ENCODE measurements at regions not wholly inside any gene's neighbourhood (a gene's known extent, or its start where the extent isn't known, plus 50 kb on each side); places are given as distances from the start of the nearest gene placed in this dataset.

GRCh38 chr13:106915146-106915545 lies 347.2 kb upstream of the ARGLU1 start:
- no peaks in the 10 kb centered on the region for H3K9me2 ChIP-seq (ENCODE audit: insufficient read depth)
- no peaks in the 10 kb centered on the region for H3K79me2 ChIP-seq (ENCODE audit: low read depth)
- H3F3A ChIP-seq (ENCODE audit: insufficient read depth, low read depth) = 0 out of 2 replicates have a peak, but pooled peaks cover 3% of the 10 kb centered on the region
- no peaks in the 10 kb centered on the region for H4K20me1 ChIP-seq (ENCODE audit: insufficient read depth)
- BruUV-seq (replicated peaks) = no TSS peak
- peak overlapping the region; percentile 8; the same call in 1 of the 2 replicates for H3K4me2 ChIP-seq
- intact Hi-C loops (cut with micrococcal nuclease; ENCODE audit: unreplicated experiment) = loop anchor here (5.0 kb wide), 1 partner anchor 293 kb away; no protein-coding TSS in a partner anchor
- no peaks in the 10 kb centered on the region for H3K27me3 ChIP-seq (ENCODE audit: insufficient read depth, low read depth)
- peak in 1 of 2 experiments; percentile 74 for DNase-seq
- no peaks in the 10 kb centered on the region; the same call in 1 of the 2 replicates for H3K9me3 ChIP-seq (ENCODE audit: insufficient read depth, low read depth)
- TF ChIP-seq CTCF (conservative IDR thresholded peaks at IDR 0.05) (no peak), EZH2 (IDR thresholded peaks at IDR 0.05; ENCODE audit: low read depth) (no peak)
- CTCF ChIA-PET = no interaction called here
- H3K4me3 ChIP-seq = no peak overlapping the region
- no peak overlapping the region for H2AFZ ChIP-seq
- H3K27ac ChIP-seq = peak overlapping the region; percentile 9; the same call in 1 of the 2 replicates
- POLR2A ChIA-PET (ENCODE audit: unreplicated experiment) = interaction anchor here (0.5 kb wide), 1 partner anchor 190 kb away, joined by 5 read pairs; no protein-coding TSS in a partner anchor
- H3K36me3 ChIP-seq (ENCODE audit: low read depth) = no peaks in the 10 kb centered on the region
- peaks cover 17% of the 10 kb centered on the region for H3K4me1 ChIP-seq (replicated peaks; ENCODE audit: insufficient read depth)

GRCh38 chr13:106911627-106912026 lies 343.7 kb upstream of the ARGLU1 start:
- intact Hi-C loops (cut with micrococcal nuclease; ENCODE audit: unreplicated experiment) = loop anchor here (2.0 kb wide), 1 partner anchor 53 kb away; no protein-coding TSS in a partner anchor
- no peak overlapping the region for H3K27ac ChIP-seq

GRCh38 chr13:106911020-106911419 lies 343.1 kb upstream of the ARGLU1 start:
- H3F3A ChIP-seq (ENCODE audit: insufficient read depth, low read depth) = 0 out of 2 replicates have a peak, but pooled peaks cover 3% of the 10 kb centered on the region
- H3K9me3 ChIP-seq (ENCODE audit: insufficient read depth, low read depth) = no peaks in the 10 kb centered on the region; the same call in 1 of the 2 replicates
- peaks cover 13% of the 10 kb centered on the region for H3K4me1 ChIP-seq (replicated peaks; ENCODE audit: insufficient read depth)
- TF ChIP-seq EZH2 (IDR thresholded peaks at IDR 0.05; ENCODE audit: low read depth) (no peak), CTCF (conservative IDR thresholded peaks at IDR 0.05) (no peak)
- no peaks in the 10 kb centered on the region for H4K20me1 ChIP-seq (ENCODE audit: insufficient read depth)
- no peaks in the 10 kb centered on the region for H3K27me3 ChIP-seq (ENCODE audit: insufficient read depth, low read depth)
- H2AFZ ChIP-seq = no peak overlapping the region
- ChIA-PET CTCF (interaction anchor here (1.0 kb wide), 1 partner anchor 51 kb away, joined by 3 read pairs; no protein-coding TSS in a partner anchor), POLR2A (ENCODE audit: unreplicated experiment) (interaction anchor here (0.6 kb wide), 2 partner anchors 9 to 36 kb away, joined by 6 to 9 read pairs; no protein-coding TSS in a partner anchor)
- no peak overlapping the region for H3K4me2 ChIP-seq
- intact Hi-C loops (cut with micrococcal nuclease; ENCODE audit: unreplicated experiment) = loop anchor here (2.0 kb wide), 1 partner anchor 52 kb away; no protein-coding TSS in a partner anchor
- H3K4me3 ChIP-seq = no peak overlapping the region
- DNase-seq = no peak
- no peaks in the 10 kb centered on the region for H3K9me2 ChIP-seq (ENCODE audit: insufficient read depth)
- no peak overlapping the region for H3K27ac ChIP-seq
- BruUV-seq (replicated peaks) = no TSS peak
- no peaks in the 10 kb centered on the region for H3K79me2 ChIP-seq (ENCODE audit: low read depth)
- no peaks in the 10 kb centered on the region for H3K36me3 ChIP-seq (ENCODE audit: low read depth)

More at GRCh38 chr13:106911627-106912026, 343.7 kb upstream of the ARGLU1 start:
- Histone ChIP-seq H3F3A (ENCODE audit: insufficient read depth, low read depth) (0 out of 2 replicates have a peak, but pooled peaks cover 3% of the 10 kb centered on the region), H3K9me3 (ENCODE audit: insufficient read depth, low read depth) (no peaks in the 10 kb centered on the region; the same call in 1 of the 2 replicates), H3K4me3 (no peak overlapping the region), H3K36me3 (ENCODE audit: low read depth) (no peaks in the 10 kb centered on the region), H3K27me3 (ENCODE audit: insufficient read depth, low read depth) (no peaks in the 10 kb centered on the region), H2AFZ (no peak overlapping the region), H3K9me2 (ENCODE audit: insufficient read depth) (no peaks in the 10 kb centered on the region), H3K79me2 (ENCODE audit: low read depth) (no peaks in the 10 kb centered on the region), H4K20me1 (ENCODE audit: insufficient read depth) (no peaks in the 10 kb centered on the region), H3K4me1 (replicated peaks; ENCODE audit: insufficient read depth) (peaks cover 13% of the 10 kb centered on the region), H3K4me2 (no peak overlapping the region; the same call in 1 of the 2 replicates)
- DNase-seq = peak in 1 of 2 experiments; percentile 59
- CTCF ChIA-PET = interaction anchor here (1.0 kb wide), 1 partner anchor 52 kb away, joined by 3 read pairs; no protein-coding TSS in a partner anchor
- POLR2A ChIA-PET (ENCODE audit: unreplicated experiment) = interaction anchor here (0.6 to 0.7 kb wide), 4 partner anchors 10 to 1731 kb away, joined by 4 to 11 read pairs (median 8); no protein-coding TSS in a partner anchor
- BruUV-seq (replicated peaks) = no TSS peak
- TF ChIP-seq EZH2 (IDR thresholded peaks at IDR 0.05; ENCODE audit: low read depth) (no peak), CTCF (conservative IDR thresholded peaks at IDR 0.05) (no peak)
